ENCODE measurements at regions not wholly inside any gene's neighbourhood (a gene's known extent, or its start where the extent isn't known, plus 50 kb on each side); places are given as distances from the start of the nearest gene placed in this dataset.

- TF ChIP-seq, protein P1, sequence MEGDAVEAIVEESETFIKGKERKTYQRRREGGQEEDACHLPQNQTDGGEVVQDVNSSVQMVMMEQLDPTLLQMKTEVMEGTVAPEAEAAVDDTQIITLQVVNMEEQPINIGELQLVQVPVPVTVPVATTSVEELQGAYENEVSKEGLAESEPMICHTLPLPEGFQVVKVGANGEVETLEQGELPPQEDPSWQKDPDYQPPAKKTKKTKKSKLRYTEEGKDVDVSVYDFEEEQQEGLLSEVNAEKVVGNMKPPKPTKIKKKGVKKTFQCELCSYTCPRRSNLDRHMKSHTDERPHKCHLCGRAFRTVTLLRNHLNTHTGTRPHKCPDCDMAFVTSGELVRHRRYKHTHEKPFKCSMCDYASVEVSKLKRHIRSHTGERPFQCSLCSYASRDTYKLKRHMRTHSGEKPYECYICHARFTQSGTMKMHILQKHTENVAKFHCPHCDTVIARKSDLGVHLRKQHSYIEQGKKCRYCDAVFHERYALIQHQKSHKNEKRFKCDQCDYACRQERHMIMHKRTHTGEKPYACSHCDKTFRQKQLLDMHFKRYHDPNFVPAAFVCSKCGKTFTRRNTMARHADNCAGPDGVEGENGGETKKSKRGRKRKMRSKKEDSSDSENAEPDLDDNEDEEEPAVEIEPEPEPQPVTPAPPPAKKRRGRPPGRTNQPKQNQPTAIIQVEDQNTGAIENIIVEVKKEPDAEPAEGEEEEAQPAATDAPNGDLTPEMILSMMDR (IDR thresholded peaks at IDR 0.05; ENCODE audit: low read depth, low read length), result no peak
- H3K4me3 ChIP-seq (replicated peaks in 1 of 2; ENCODE audit: low read depth in 2 of 2, low read length in 2 of 2), result no peak overlapping the region
- DNase-seq (ENCODE audit: low read depth in 2 of 2), result peak in 1 of 2 donors; percentile 11
Observed at GRCh38 chr7:38002689-38003088, 82.2 kb downstream of the EPDR1 start.

DNA sequence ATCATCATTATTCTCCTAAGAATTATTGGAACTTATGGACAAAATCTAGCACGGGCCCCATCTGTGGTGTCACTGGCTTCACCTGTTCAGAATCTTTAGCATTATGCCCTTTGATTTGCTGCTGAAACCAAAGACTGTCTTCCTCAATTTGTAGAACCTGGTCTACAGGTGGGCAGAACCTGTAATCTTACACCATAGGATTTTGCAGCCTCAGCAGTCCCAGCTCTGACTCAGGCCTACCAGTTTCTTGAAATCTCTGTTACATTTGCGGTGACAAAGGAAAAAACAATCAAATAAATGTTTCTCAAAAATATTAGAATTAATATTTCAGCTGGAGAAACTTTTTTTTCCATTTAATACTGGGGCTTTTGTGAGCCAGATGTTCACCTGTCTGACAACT lies 86.1 kb downstream of the EPDR1 start:
- TF ChIP-seq, protein P1 (IDR thresholded peaks at IDR 0.05; ENCODE audit: low read depth, low read length), result no peak

DNA sequence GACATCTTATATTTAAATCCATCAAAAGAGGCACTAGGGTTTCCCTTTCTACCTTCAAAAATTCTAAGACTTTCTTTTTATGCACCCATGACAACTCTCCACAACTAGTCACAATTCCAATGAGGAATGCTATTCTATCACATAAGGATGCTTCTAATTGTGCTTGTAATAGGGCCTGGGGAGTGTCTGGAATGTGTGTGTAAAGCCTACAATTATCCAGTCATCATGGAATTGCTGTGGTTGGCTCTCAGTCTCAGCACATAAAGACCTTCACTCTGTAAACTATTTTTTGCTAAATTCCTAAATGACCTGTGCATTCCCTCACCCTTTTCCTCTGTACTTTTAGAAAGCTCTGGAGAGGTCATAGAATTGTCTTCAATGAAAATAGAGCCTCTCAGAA lies 86.7 kb downstream of the EPDR1 start:
- DNase-seq (ENCODE audit: low read depth in 2 of 2), result no peak
- TF ChIP-seq, protein P1 (IDR thresholded peaks at IDR 0.05; ENCODE audit: low read depth, low read length), result no peak
- no peak overlapping the region for H3K4me3 ChIP-seq (replicated peaks in 1 of 2; ENCODE audit: low read depth in 2 of 2, low read length in 2 of 2)

More for the DNA sequence above, 86.1 kb downstream of the EPDR1 start:
- no peak for DNase-seq (ENCODE audit: low read depth in 2 of 2)
- no peak overlapping the region for H3K4me3 ChIP-seq (replicated peaks in 1 of 2; ENCODE audit: low read depth in 2 of 2, low read length in 2 of 2)

- no peak for DNase-seq (ENCODE audit: low read depth in 2 of 2)
- no peak overlapping the region for H3K4me3 ChIP-seq (replicated peaks in 1 of 2; ENCODE audit: low read depth in 2 of 2, low read length in 2 of 2)
- TF ChIP-seq, protein P1 (IDR thresholded peaks at IDR 0.05; ENCODE audit: low read depth, low read length), result no peak
Observed at GRCh38 chr7:38013246-38013645, 92.8 kb downstream of the EPDR1 start.

GRCh38 chr7:38016567-38016966 lies 96.1 kb downstream of the EPDR1 start:
- no peak for DNase-seq (ENCODE audit: low read depth in 2 of 2)
- TF ChIP-seq, protein P1 (IDR thresholded peaks at IDR 0.05; ENCODE audit: low read depth, low read length), result no peak
- no peak overlapping the region for H3K4me3 ChIP-seq (replicated peaks in 1 of 2; ENCODE audit: low read depth in 2 of 2, low read length in 2 of 2)

DNA sequence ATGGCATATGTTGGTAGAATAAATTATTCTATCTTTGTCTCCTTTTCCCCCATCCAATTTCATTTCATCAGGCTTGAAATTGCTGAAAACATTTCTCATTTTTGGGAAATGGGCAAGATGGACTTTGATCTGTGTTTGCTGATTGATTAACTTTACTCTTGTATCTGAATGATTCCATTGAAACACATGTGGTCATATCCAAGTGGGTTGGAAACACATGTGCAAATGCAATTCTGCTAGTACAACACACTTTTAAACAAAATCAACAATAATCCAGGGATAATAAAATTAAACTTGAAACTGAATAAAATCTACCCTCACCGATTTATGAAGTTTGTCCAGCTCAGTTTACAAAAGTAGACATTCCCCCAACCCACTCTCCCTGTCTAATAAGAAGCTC lies 96.9 kb downstream of the EPDR1 start:
- TF ChIP-seq, protein P1 (IDR thresholded peaks at IDR 0.05; ENCODE audit: low read depth, low read length), result no peak
- no peak for DNase-seq (ENCODE audit: low read depth in 2 of 2)
- H3K4me3 ChIP-seq (replicated peaks in 1 of 2; ENCODE audit: low read depth in 2 of 2, low read length in 2 of 2), result no peak overlapping the region

- DNase-seq (ENCODE audit: low read depth in 2 of 2), result peak; percentile 8 to 10
- no peak overlapping the region for H3K4me3 ChIP-seq (replicated peaks in 1 of 2; ENCODE audit: low read depth in 2 of 2, low read length in 2 of 2)
- TF ChIP-seq, protein P1 (IDR thresholded peaks at IDR 0.05; ENCODE audit: low read depth, low read length), result no peak
Observed at GRCh38 chr7:38020121-38020785, 99.8 kb downstream of the EPDR1 start.
